Keratinocyte (primary cell): ENCODE measurements at regions not wholly inside any gene's neighbourhood (a gene's known extent, or its start where the extent isn't known, plus 50 kb on each side); places are given as distances from the start of the nearest gene placed in this dataset.

Experiments used
- CTCF ChIP-seq, 3 experiments: IDR thresholded peaks in 1 of 3; conservative IDR thresholded peaks in 1 of 3; optimal IDR thresholded peaks in 1 of 3; 2 replicates in 2 of 3; 3 replicates in 1 of 3; pipeline versions ENCODE3 to v1.5.1; 2011; ENCODE audit warnings: low read length in 3 of 3, mild to moderate bottlenecking in 3 of 3, moderate library complexity in 2 of 3, control low read depth in 1 of 3, inconsistent platforms in 1 of 3; ENCODE audit not compliant: insufficient read depth in 2 of 3; ENCODE audit errors: extremely low read depth in 1 of 3
- EZH2 ChIP-seq: IDR thresholded peaks from one replicate; pipeline ENCODE4 v1.6.1; 2012; ENCODE audit warnings: inconsistent platforms, mild to moderate bottlenecking, low read length, moderate library complexity

GRCh38 chr20:29409833-29410805, 1847.3 kb upstream of the DEFB115 start:
- TF ChIP-seq CTCF (optimal IDR thresholded peaks at IDR 0.05 in 1 of 3, IDR thresholded peaks at IDR 0.05 in 1 of 3, conservative IDR thresholded peaks at IDR 0.05 in 1 of 3; ENCODE audit: extremely low read depth in 1 of 3, insufficient read depth in 2 of 3, low read length in 3 of 3) (no peak), EZH2 (no peak)
